ENCODE measurements at regions not wholly inside any gene's neighbourhood (a gene's known extent, or its start where the extent isn't known, plus 50 kb on each side); places are given as distances from the start of the nearest gene placed in this dataset.

- no peak overlapping the region for H3K4me3 ChIP-seq (ENCODE audit: low read length)
- peak; percentile 99 for DNase-seq (ENCODE audit: low read depth)
- no peak for TF ChIP-seq CTCF (conservative IDR thresholded peaks at IDR 0.05; ENCODE audit: low read length)
These were observed 144.4 kb downstream of the PTBP2 start for GRCh38 chr1:96865731-96866685.

GRCh38 chr1:96872757-96873156, 151.2 kb downstream of the PTBP2 start:
- no peak for DNase-seq (ENCODE audit: low read depth)
- no peak for TF ChIP-seq CTCF (conservative IDR thresholded peaks at IDR 0.05; ENCODE audit: low read length)
- no peak overlapping the region for H3K4me3 ChIP-seq (ENCODE audit: low read length)

GRCh38 chr1:96878640-96879039, 157.1 kb downstream of the PTBP2 start:
- H3K4me3 ChIP-seq (ENCODE audit: low read length), result no peak overlapping the region
- no peak for DNase-seq (ENCODE audit: low read depth)
- TF ChIP-seq CTCF (conservative IDR thresholded peaks at IDR 0.05; ENCODE audit: low read length), result no peak

- H3K4me3 ChIP-seq (ENCODE audit: low read length), result no peak overlapping the region
- no peak for DNase-seq (ENCODE audit: low read depth)
- no peak for TF ChIP-seq CTCF (conservative IDR thresholded peaks at IDR 0.05; ENCODE audit: low read length)
These were observed 159.0 kb downstream of the PTBP2 start for GRCh38 chr1:96880626-96881025.

GRCh38 chr1:96882096-96882495, 160.5 kb downstream of the PTBP2 start:
- no peak for TF ChIP-seq CTCF (conservative IDR thresholded peaks at IDR 0.05; ENCODE audit: low read length)
- no peak overlapping the region for H3K4me3 ChIP-seq (ENCODE audit: low read length)
- DNase-seq (ENCODE audit: low read depth), result peak; percentile 5

- H3K4me3 ChIP-seq (ENCODE audit: low read length), result no peak overlapping the region
- DNase-seq (ENCODE audit: low read depth), result no peak
- no peak for TF ChIP-seq CTCF (conservative IDR thresholded peaks at IDR 0.05; ENCODE audit: low read length)
These were observed 164.9 kb downstream of the PTBP2 start for GRCh38 chr1:96886474-96886873.

GRCh38 chr1:96887501-96887900, 165.9 kb downstream of the PTBP2 start:
- DNase-seq (ENCODE audit: low read depth), result no peak

More at GRCh38 chr1:96887501-96887900, 165.9 kb downstream of the PTBP2 start:
- no peak for TF ChIP-seq CTCF (conservative IDR thresholded peaks at IDR 0.05; ENCODE audit: low read length)
- H3K4me3 ChIP-seq (ENCODE audit: low read length), result no peak overlapping the region

Data from AG10803 (cell line).